SK-N-SH (cell line): ENCODE measurements at regions not wholly inside any gene's neighbourhood (a gene's known extent, or its start where the extent isn't known, plus 50 kb on each side); places are given as distances from the start of the nearest gene placed in this dataset.
A peak's percentile ranks its signal among the peaks of the same experiment; 100 is the strongest.

Source experiments
- CTCF ChIA-PET: fragments of 300-600, 350-600 bp; formaldehyde crosslinking; extraction: SDS; loops from one replicate; lab custom pipeline; 2021; lab: Yijun Ruan, JAX
- POLR2A ChIA-PET: fragments of 350-600 bp; sonication (Branson Sonifier 250); formaldehyde crosslinking; extraction: SDS; loops from one replicate; lab custom pipeline; 2020; ENCODE audit warnings: antibody characterized with exemption, inconsistent platforms; lab: Yijun Ruan, JAX
- DNase-seq: peaks from one replicate; pipeline ENCODE4 v3.0.0; 2012
- H2AFZ ChIP-seq: fragments of 200-600 bp; sonication (generic); 2 replicates; pipeline ENCODE4 v1.8.1; 2016; ENCODE audit warnings: antibody characterized with exemption, mild to moderate bottlenecking, low read depth
- H3F3A ChIP-seq: fragments of 200-600 bp; sonication (generic); replicated peaks from 2 replicates; pipeline ENCODE3; 2016; ENCODE audit warnings: antibody characterized with exemption, mild to moderate bottlenecking; ENCODE audit not compliant: insufficient read depth
- H3K27ac ChIP-seq, 2 experiments: fragments of 200-500 bp in 1 of 2; fragments of 200-600 bp in 1 of 2; sonication (Bioruptor generic) in 1 of 2; sonication (generic), shearing (Covaris generic) in 1 of 2; 2 replicates each; pipeline versions ENCODE4 v1.5.1 to v1.6.1; 2014 to 2016; ENCODE audit warnings: low read depth in 2 of 2, inconsistent platforms in 1 of 2, low read length in 1 of 2, mild to moderate bottlenecking in 1 of 2, mixed read lengths in 1 of 2
- H3K27me3 ChIP-seq: fragments of 200-600 bp; sonication (generic), shearing (Covaris generic); 2 replicates; pipeline ENCODE4 v1.6.1; 2016; ENCODE audit warnings: mixed run types; ENCODE audit not compliant: insufficient read depth
- H3K36me3 ChIP-seq, 2 experiments: fragments of 200-500 bp in 1 of 2; fragments of 200-600 bp in 1 of 2; sonication (Bioruptor generic) in 1 of 2; sonication (generic) in 1 of 2; replicated peaks in 1 of 2; 2 replicates each; pipeline versions ENCODE3 to v1.5.1; 2014 to 2016; ENCODE audit warnings: low read length in 1 of 2, mild to moderate bottlenecking in 1 of 2; ENCODE audit not compliant: insufficient read depth in 2 of 2, control insufficient read depth in 1 of 2
- H3K4me1 ChIP-seq, 2 experiments: fragments of 200-500 bp in 1 of 2; fragments of 200-600 bp in 1 of 2; sonication (Bioruptor generic) in 1 of 2; sonication (generic), shearing (Covaris generic) in 1 of 2; 2 replicates each; pipeline versions ENCODE4 v1.5.1 to v1.6.1; 2014 to 2016; ENCODE audit warnings: low read depth in 1 of 2, low read length in 1 of 2, mixed run types in 1 of 2; ENCODE audit not compliant: insufficient read depth in 2 of 2, control insufficient read depth in 1 of 2
- H3K4me2 ChIP-seq: fragments of 200-600 bp; sonication (generic), shearing (Covaris generic); 2 replicates; pipeline ENCODE4 v1.6.1; 2017; ENCODE audit warnings: mixed run types
- H3K4me3 ChIP-seq, 2 experiments: fragments of 200-500 bp in 1 of 2; fragments of 200-600 bp in 1 of 2; sonication (Bioruptor generic) in 1 of 2; sonication (generic), shearing (Covaris generic) in 1 of 2; 2 replicates each; pipeline versions ENCODE4 v1.5.1 to v1.8.1; 2014 to 2016; ENCODE audit warnings: low read depth in 2 of 2, inconsistent platforms in 1 of 2, low read length in 1 of 2, mild to moderate bottlenecking in 1 of 2, mixed read lengths in 1 of 2, moderate library complexity in 1 of 2
- H3K79me2 ChIP-seq: fragments of 200-600 bp; sonication (generic); 2 replicates; pipeline ENCODE4 v1.8.1; 2017; ENCODE audit warnings: mild to moderate bottlenecking; ENCODE audit not compliant: insufficient read depth
- H3K9ac ChIP-seq: fragments of 200-600 bp; sonication (generic); 2 replicates; pipeline ENCODE4 v1.6.1; 2017; ENCODE audit warnings: mixed run types
- H3K9me2 ChIP-seq: fragments of 200-600 bp; sonication (generic); 2 replicates; pipeline ENCODE4 v1.6.1; 2017; ENCODE audit warnings: mixed run types
- H3K9me3 ChIP-seq: fragments of 200-600 bp; sonication (generic); 2 replicates; pipeline ENCODE4 v1.6.1; 2017; ENCODE audit warnings: mixed run types, mild to moderate bottlenecking, moderate library complexity
- H4K20me1 ChIP-seq: fragments of 200-600 bp; sonication (generic); 2 replicates; pipeline ENCODE4 v1.6.1; 2017; ENCODE audit warnings: mild to moderate bottlenecking, mixed run types; ENCODE audit not compliant: insufficient read depth
- CHD2 ChIP-seq: fragments of 150-350 bp; IDR thresholded peaks from 2 replicates; pipeline ENCODE4 v1.6.1; 2018; ENCODE audit warnings: low read length; ENCODE audit not compliant: partially characterized antibody
- ELF1 ChIP-seq: IDR thresholded peaks from 2 replicates; pipeline ENCODE4 v1.4.0; 2012
- EP300 ChIP-seq, 2 experiments: IDR thresholded peaks; 2 replicates each; pipeline versions ENCODE4 v1.4.0 to v1.6.1; 2012; ENCODE audit warnings: borderline replicate concordance in 1 of 2, low read depth in 1 of 2, low read length in 1 of 2
- EZH2phosphoT487 ChIP-seq: fragments of 200-600 bp; sonication (generic); IDR thresholded peaks from 2 replicates; pipeline ENCODE4 v1.6.1; 2017; ENCODE audit warnings: low read depth, mixed run types, mild to moderate bottlenecking, antibody characterized with exemption, moderate library complexity, borderline replicate concordance
- FOSL2 ChIP-seq: IDR thresholded peaks from 2 replicates; pipeline ENCODE4 v1.4.0; 2012; ENCODE audit warnings: low read depth, mild to moderate bottlenecking, moderate library complexity, borderline replicate concordance
- FOXJ3 ChIP-seq: sonication (generic); formaldehyde crosslinking; IDR thresholded peaks from 2 replicates; pipeline ENCODE4 v1.5.1; 2020; ENCODE audit warnings: mild to moderate bottlenecking, missing genetic modification reagents
- FOXM1 ChIP-seq: IDR thresholded peaks from 2 replicates; pipeline ENCODE4 v1.4.0; 2012; ENCODE audit warnings: low read depth, mild to moderate bottlenecking
- GATA2 ChIP-seq: sonication (generic); formaldehyde crosslinking; IDR thresholded peaks from 2 replicates; pipeline ENCODE4 v1.5.0; 2020; ENCODE audit warnings: mild to moderate bottlenecking, missing genetic modification reagents
- IRF3 ChIP-seq: fragments of 150-350 bp; IDR thresholded peaks from 2 replicates; pipeline ENCODE4 v1.6.1; 2016; ENCODE audit warnings: mild to moderate bottlenecking, low read depth, low read length
- JUND ChIP-seq: IDR thresholded peaks from 2 replicates; pipeline ENCODE4 v1.4.0; 2012
- MEF2A ChIP-seq: IDR thresholded peaks from 2 replicates; pipeline ENCODE4 v1.4.0; 2012; ENCODE audit warnings: low read depth, borderline replicate concordance
- NFIC ChIP-seq: IDR thresholded peaks from 2 replicates; pipeline ENCODE4 v1.4.0; 2012; ENCODE audit warnings: borderline replicate concordance
- PBX3 ChIP-seq: IDR thresholded peaks from 2 replicates; pipeline ENCODE4; 2012
- POLR2AphosphoS5 ChIP-seq: IDR thresholded peaks from 2 replicates; pipeline ENCODE4 v1.6.1; 2012; ENCODE audit warnings: low read depth, low read length
- RAD21 ChIP-seq: IDR thresholded peaks from 2 replicates; pipeline ENCODE4 v1.6.1; 2012; ENCODE audit warnings: mild to moderate bottlenecking, low read length
- RCOR1 ChIP-seq: fragments of 150-350 bp; IDR thresholded peaks from 2 replicates; pipeline ENCODE4 v1.6.1; 2017; ENCODE audit warnings: antibody characterized with exemption, low read length
- REST ChIP-seq: IDR thresholded peaks from 2 replicates; pipeline ENCODE4 v1.6.1; 2012; ENCODE audit warnings: mild to moderate bottlenecking, low read depth, low read length, moderate library complexity
- RFX5 ChIP-seq: IDR thresholded peaks from 2 replicates; pipeline ENCODE4 v1.6.1; 2012; ENCODE audit warnings: mild to moderate bottlenecking, improper control_type of control experiment, low read length
- SMC3 ChIP-seq: IDR thresholded peaks from 2 replicates; pipeline ENCODE4 v1.6.1; 2012; ENCODE audit warnings: low read depth, low read length, improper control_type of control experiment
- TAF1 ChIP-seq: IDR thresholded peaks from 2 replicates; pipeline ENCODE4 v1.6.1; 2012; ENCODE audit warnings: low read depth, mild to moderate bottlenecking, low read length, moderate library complexity, borderline replicate concordance
- TCF12 ChIP-seq: IDR thresholded peaks from 2 replicates; pipeline ENCODE4 v1.4.0; 2012
- WGBS: methylation state at CpG from one replicate; pipeline ENCODE4 v1.1.6; 2017; ENCODE audit warnings: low lambda C conversion rate; 5-methylcytosine and 5-hydroxymethylcytosine counted together
- TF ChIP-seq, protein P1 (sequence below): IDR thresholded peaks from 2 replicates; pipeline ENCODE4 v1.4.0; 2012; ENCODE audit warnings: low read depth
- TF ChIP-seq, protein P2 (sequence below): IDR thresholded peaks from 2 replicates; pipeline ENCODE4 v1.4.0; 2012; ENCODE audit warnings: low read depth, borderline replicate concordance
- TF ChIP-seq, protein P3 (sequence below): fragments of 150-350 bp; IDR thresholded peaks from 2 replicates; pipeline ENCODE4 v1.6.1; 2017; ENCODE audit warnings: antibody characterized with exemption, low read length, low read depth, borderline replicate concordance

- TF ChIP-seq CHD2 = no peak
- peak; percentile 96 for TF ChIP-seq JUND
- TF ChIP-seq TCF12 = peak; percentile 95
- TF ChIP-seq, protein P1, sequence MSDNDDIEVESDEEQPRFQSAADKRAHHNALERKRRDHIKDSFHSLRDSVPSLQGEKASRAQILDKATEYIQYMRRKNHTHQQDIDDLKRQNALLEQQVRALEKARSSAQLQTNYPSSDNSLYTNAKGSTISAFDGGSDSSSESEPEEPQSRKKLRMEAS = peak; percentile 70
- no peak for TF ChIP-seq FOXJ3 (CRISPR knock-in tag)
- peak; percentile 98 for TF ChIP-seq FOSL2
- TF ChIP-seq, protein P2, sequence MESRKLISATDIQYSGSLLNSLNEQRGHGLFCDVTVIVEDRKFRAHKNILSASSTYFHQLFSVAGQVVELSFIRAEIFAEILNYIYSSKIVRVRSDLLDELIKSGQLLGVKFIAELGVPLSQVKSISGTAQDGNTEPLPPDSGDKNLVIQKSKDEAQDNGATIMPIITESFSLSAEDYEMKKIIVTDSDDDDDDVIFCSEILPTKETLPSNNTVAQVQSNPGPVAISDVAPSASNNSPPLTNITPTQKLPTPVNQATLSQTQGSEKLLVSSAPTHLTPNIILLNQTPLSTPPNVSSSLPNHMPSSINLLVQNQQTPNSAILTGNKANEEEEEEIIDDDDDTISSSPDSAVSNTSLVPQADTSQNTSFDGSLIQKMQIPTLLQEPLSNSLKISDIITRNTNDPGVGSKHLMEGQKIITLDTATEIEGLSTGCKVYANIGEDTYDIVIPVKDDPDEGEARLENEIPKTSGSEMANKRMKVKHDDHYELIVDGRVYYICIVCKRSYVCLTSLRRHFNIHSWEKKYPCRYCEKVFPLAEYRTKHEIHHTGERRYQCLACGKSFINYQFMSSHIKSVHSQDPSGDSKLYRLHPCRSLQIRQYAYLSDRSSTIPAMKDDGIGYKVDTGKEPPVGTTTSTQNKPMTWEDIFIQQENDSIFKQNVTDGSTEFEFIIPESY = peak; percentile 88
- TF ChIP-seq NFIC = peak; percentile 69
- TF ChIP-seq EP300 (IDR thresholded peaks at IDR 0.05; ENCODE audit: borderline replicate concordance in 1 of 2, low read depth in 1 of 2, low read length in 1 of 2) = peak; percentile 40 to 90; a peak in 3 of 4 replicates
- TF ChIP-seq, all 33 proteins: peak for 15
These were observed 371.2 kb downstream of the NFIB start (continued) for GRCh38 chr9:13942695-13943094.

- no peaks in the 10 kb centered on the region for H4K20me1 ChIP-seq
- DNase-seq = no peak
- peak overlapping the region in 1 of 2 experiments; percentile 25; a peak in 1 of 4 replicates for H3K27ac ChIP-seq
- no peak overlapping the region for H3K4me2 ChIP-seq
- H3K79me2 ChIP-seq = no peaks in the 10 kb centered on the region
- H3F3A ChIP-seq = peaks cover 2% of the 10 kb centered on the region
- ChIA-PET POLR2A (no interaction called here), CTCF (no interaction called here)
- H3K27me3 ChIP-seq = no peaks in the 10 kb centered on the region
- TF ChIP-seq GATA2 (no peak), SMC3 (no peak), POLR2AphosphoS5 (no peak), RAD21 (no peak), JUND (no peak), EP300 (IDR thresholded peaks at IDR 0.05; ENCODE audit: borderline replicate concordance in 1 of 2, low read depth in 1 of 2, low read length in 1 of 2) (no peak), EZH2phosphoT487 (no peak), REST (no peak), RFX5 (no peak), MEF2A (no peak), TAF1 (no peak), IRF3 (no peak), FOXM1 (no peak), FOSL2 (no peak), ELF1 (no peak), FOXJ3 (CRISPR knock-in tag) (no peak), CHD2 (no peak), RCOR1 (no peak), PBX3 (no peak)
- TF ChIP-seq, protein P3, sequence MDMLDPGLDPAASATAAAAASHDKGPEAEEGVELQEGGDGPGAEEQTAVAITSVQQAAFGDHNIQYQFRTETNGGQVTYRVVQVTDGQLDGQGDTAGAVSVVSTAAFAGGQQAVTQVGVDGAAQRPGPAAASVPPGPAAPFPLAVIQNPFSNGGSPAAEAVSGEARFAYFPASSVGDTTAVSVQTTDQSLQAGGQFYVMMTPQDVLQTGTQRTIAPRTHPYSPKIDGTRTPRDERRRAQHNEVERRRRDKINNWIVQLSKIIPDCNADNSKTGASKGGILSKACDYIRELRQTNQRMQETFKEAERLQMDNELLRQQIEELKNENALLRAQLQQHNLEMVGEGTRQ = no peak
- no peaks in the 10 kb centered on the region for H3K36me3 ChIP-seq
- no peak overlapping the region for H3K9ac ChIP-seq
- no peaks in the 10 kb centered on the region for H3K9me2 ChIP-seq
- no peaks in the 10 kb centered on the region for H3K9me3 ChIP-seq
- 93% methylated on average over 6 of the region's 6 CpGs for WGBS
- H3K4me3 ChIP-seq = no peak overlapping the region
- peaks cover 7 to 19% of the 10 kb centered on the region in 2 experiments; a peak in 3 of 4 replicates for H3K4me1 ChIP-seq
- no peak overlapping the region for H2AFZ ChIP-seq
These were observed 371.7 kb downstream of the NFIB start for GRCh38 chr9:13942201-13942600.
